GM18870 (cell line): ENCODE measurements at regions not wholly inside any gene's neighbourhood (a gene's known extent, or its start where the extent isn't known, plus 50 kb on each side); places are given as distances from the start of the nearest gene placed in this dataset.

Source experiments
- ATAC-seq: cut with Tn5 transposase; IDR thresholded peaks from one replicate; pipeline ENCODE4 v1.9.1; 2021; ENCODE audit warnings: moderate library complexity; ENCODE audit not compliant: unreplicated experiment

DNA sequence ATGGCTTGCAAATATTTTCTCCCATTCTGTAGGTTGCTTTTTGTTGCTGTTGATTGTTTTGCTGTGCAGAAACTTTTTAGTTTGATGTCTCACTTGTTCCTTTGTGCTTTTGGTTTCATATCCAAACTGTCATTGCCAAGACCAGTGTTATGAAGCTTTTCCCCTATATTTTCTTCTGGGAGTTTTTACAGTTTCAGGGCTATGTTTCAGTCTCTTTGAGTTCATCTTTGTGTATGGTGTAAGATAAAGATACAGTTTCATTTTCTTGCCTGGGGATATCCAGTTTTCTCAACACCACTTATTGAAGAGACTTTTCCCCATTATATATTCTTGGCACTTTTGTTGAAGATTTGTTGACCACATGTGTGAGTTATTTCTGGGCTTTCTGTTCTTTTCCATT is 139.9 kb downstream of the MRPL57 start:
- ATAC-seq: no peak

GRCh38 chr13:21318891-21319532 is 140.1 kb downstream of the ZDHHC20 start:
- ATAC-seq: no peak

DNA sequence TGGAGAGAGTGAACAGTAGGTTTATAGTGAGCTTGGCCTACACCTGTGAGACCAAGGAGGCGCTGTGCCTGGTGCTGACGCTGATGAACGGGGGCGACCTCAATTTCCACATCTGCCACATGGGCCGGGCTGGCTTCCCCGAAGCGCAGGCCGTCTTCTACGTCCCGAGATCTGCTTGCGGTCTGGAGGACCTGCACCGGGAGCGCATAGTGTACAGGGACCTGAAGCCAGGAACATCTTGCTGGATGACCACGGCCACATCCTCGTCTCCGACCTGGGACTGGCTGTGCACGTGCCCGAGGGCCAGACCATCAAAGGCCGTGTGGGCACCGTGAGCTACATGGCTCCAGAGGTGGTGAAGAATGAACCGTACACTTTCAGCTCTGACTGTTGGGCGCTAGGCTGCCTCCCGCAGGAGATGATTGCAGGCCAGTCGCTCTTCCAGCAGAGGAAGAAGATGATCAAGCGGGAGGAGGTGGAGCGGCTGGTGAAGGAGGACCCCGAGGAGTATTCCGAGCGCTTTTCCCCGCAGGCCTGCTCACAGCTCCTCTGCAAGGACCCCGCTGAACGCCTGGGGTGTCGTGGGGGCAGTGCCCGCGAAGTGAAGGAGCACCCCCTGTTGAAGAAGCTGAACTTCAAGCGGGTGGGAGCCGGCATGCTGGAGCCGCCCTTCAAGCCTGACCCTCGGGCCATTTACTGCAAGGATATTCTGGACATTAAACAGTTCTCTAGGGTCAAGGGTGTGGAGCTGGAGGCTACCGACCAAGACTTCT is 139.0 kb downstream of the ZDHHC20 start:
- no peak for ATAC-seq

GRCh38 chr13:21320642-21321034 is 138.5 kb downstream of the ZDHHC20 start:
- no peak for ATAC-seq

DNA sequence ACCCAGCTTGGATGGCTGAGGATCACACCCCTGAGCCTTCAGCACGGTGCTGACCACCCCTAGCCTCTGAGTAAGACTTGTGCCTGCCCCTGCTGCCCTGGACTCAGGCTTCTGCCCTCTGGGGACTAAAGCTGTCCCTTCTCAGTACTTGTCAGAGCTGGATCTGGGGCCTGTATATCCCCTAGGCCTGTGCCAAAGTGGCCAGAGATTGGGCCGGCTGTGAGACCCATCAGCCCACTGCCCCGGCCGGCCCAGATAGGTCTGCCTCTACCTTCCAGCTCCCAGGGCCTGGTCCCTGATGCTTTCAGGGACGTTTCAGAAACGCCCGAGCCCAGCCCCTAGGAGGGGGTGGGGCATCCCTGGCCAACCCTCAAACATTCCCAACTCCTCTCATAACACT is 137.8 kb downstream of the ZDHHC20 start:
- ATAC-seq: no peak

GRCh38 chr13:21322327-21322965 is 136.7 kb downstream of the ZDHHC20 start:
- no peak for ATAC-seq
